GM18511 (cell line): ENCODE measurements at regions not wholly inside any gene's neighbourhood (a gene's known extent, or its start where the extent isn't known, plus 50 kb on each side); places are given as distances from the start of the nearest gene placed in this dataset.
"Not testable (repeated sequence)": the region's sequence is repeated elsewhere in the genome, so short reads cannot be mapped to it uniquely, and the experiment has no call there.

Experiments used
- ATAC-seq: cut with Tn5 transposase; IDR thresholded peaks from one replicate; pipeline ENCODE4 v1.9.1; 2021; ENCODE audit warnings: mild to moderate bottlenecking, moderate library complexity; ENCODE audit not compliant: unreplicated experiment

GRCh38 chr11:130671801-130672700, 223.6 kb downstream of the ADAMTS15 start:
- no peak for ATAC-seq

GRCh38 chr11:130672911-130673310, 224.5 kb downstream of the ADAMTS15 start:
- ATAC-seq, result no peak

GRCh38 chr11:130673698-130674097, 225.3 kb downstream of the ADAMTS15 start:
- no peak for ATAC-seq

GRCh38 chr11:130674686-130675308, 226.4 kb downstream of the ADAMTS15 start:
- ATAC-seq, result no peak

- ATAC-seq, result no peak
These were observed 227.0 kb downstream of the ADAMTS15 start for GRCh38 chr11:130675371-130675821.

GRCh38 chr11:130675917-130676316, 227.5 kb downstream of the ADAMTS15 start:
- no peak for ATAC-seq

- no peak for ATAC-seq
These were observed 229.2 kb downstream of the ADAMTS15 start for GRCh38 chr11:130677486-130678153.

- ATAC-seq, result no peak
These were observed 230.8 kb downstream of the ADAMTS15 start for GRCh38 chr11:130679247-130679646.

- ATAC-seq, result not testable (repeated sequence)
These were observed 233.8 kb downstream of the SNX19 start for GRCh38 chr11:130682471-130682870.

- ATAC-seq, result no peak
These were observed 226.9 kb downstream of the SNX19 start for GRCh38 chr11:130689222-130689908.

GRCh38 chr11:130691581-130691980, 224.7 kb downstream of the SNX19 start:
- ATAC-seq, result no peak

GRCh38 chr11:130692220-130692619, 224.1 kb downstream of the SNX19 start:
- no peak for ATAC-seq

GRCh38 chr11:130693543-130693942, 222.7 kb downstream of the SNX19 start:
- ATAC-seq, result no peak

GRCh38 chr11:130694488-130695045, 221.7 kb downstream of the SNX19 start:
- no peak for ATAC-seq

GRCh38 chr11:130698174-130698573, 218.1 kb downstream of the SNX19 start:
- ATAC-seq, result no peak

GRCh38 chr11:130699561-130699960, 216.7 kb downstream of the SNX19 start:
- no peak for ATAC-seq

GRCh38 chr11:130700092-130700491, 216.2 kb downstream of the SNX19 start:
- no peak for ATAC-seq

GRCh38 chr11:130703489-130704190, 212.6 kb downstream of the SNX19 start:
- no peak for ATAC-seq

- ATAC-seq, result no peak
These were observed 210.4 kb downstream of the SNX19 start for GRCh38 chr11:130705670-130706421.
